NCI-H1694 (cell line): ENCODE measurements at regions not wholly inside any gene's neighbourhood (a gene's known extent, or its start where the extent isn't known, plus 50 kb on each side); places are given as distances from the start of the nearest gene placed in this dataset.
A peak's percentile ranks its signal among the peaks of the same experiment; 100 is the strongest.

Source experiments
- DNase-seq: peaks from one replicate; lab custom pipeline; 2025; lab: John Stamatoyannopoulos, UW

DNA sequence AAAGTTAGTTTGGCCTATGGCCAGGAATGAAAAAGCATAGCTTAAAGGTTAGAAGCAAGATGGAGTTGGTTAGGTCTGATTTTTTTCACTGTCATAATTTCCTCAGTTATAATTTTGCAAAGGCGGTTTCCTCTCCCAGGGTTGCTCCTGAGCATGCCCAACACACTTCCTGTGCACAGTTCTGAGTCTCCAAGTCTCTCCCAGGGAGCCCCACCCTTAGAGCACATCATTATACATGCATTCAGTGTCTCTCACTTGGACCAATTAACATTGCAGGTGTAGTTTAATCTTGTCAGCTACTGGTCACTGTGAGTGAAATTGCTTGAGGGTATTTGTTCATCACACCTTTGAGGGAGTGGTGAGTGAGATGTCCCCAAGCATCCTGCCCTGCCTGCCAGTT lies 96.0 kb upstream of the ATP10A start:
- no peak for DNase-seq

DNA sequence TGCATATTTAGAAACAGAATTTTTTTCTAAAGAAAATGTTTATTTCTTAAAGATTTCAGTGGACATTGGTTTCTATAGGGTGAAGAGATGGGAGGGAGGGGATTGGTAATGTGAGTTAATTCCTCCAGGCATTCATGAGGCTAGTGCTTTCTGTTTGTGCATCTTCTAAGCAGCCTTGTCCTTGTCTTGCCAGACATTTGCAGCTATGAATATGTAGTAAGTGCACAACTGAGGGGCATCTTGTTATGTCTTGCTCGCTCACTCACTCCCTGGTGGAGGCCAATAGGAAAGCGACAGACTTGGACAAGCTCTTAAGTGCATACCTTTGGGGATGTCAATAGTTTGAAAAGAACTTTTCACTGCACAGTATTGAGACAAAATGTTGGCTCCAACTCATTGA lies 92.5 kb upstream of the ATP10A start:
- DNase-seq, result no peak

- no peak for DNase-seq
These were observed 91.3 kb upstream of the ATP10A start for GRCh38 chr15:25954398-25954797.

DNA sequence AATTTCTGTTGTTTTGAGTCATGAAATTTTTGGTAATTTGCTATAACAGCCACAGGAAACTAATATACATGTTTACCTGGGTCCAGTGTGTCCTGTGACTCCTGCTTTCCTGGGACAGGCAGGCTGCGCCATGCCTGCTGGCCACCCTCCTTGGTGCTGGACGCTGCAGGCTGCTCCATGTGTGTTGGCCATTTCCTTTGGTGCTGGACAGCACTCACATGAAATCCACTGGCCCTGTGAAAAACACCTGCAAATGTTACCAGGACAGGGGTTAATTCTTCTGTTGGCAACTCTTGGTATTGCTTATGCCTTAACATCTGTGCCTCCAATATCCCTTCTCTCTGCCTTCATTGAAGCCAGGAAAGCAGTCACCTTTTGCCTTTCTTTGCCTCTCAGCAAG lies 86.9 kb upstream of the ATP10A start:
- no peak for DNase-seq

DNA sequence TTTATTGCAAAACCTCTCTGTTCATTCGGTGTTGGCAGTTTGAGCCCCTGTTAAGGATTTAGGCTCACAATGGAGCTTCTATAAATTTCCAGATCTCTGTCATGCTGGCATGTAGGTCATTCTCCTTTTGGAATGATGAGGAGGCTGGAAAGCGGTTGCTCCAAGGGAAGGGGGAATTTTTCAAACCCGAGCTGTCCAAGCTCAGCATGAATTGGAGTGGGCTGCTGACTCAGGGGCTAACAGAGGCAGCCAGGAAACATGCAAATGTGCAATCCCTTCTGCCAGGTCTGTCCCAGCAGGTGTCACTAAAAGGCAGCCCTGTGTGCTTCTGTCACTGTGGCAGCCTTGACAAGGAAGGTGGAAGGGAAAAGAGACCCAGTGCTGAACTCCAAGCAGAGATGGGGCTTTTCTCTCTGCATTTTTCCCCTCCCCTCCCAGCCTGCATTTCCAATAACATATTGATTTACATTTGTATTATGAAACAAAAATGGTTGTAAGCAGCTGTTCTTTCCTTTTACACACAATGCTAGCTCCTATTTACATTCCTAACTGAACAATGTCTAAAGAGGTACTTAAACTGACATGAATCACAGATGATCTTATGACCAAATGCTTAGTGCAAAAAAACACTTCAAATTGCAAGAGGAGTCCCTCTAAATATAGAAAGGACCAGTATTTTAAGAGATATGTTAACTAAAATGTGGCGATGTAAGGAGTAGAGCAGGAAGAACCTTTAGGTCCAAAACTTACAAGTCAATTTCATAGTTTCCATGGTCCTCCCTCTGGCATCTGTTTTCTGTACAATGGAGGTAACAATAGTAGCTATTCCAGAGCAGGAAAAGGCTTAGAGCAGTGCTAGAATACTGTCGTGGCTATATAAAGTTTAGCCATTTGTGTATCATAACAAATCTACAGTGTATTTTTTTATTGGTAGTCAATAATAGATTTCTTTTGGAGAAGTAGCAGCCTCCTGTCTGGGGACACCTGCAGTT lies 84.5 kb upstream of the ATP10A start:
- peak; percentile 1 for DNase-seq

DNA sequence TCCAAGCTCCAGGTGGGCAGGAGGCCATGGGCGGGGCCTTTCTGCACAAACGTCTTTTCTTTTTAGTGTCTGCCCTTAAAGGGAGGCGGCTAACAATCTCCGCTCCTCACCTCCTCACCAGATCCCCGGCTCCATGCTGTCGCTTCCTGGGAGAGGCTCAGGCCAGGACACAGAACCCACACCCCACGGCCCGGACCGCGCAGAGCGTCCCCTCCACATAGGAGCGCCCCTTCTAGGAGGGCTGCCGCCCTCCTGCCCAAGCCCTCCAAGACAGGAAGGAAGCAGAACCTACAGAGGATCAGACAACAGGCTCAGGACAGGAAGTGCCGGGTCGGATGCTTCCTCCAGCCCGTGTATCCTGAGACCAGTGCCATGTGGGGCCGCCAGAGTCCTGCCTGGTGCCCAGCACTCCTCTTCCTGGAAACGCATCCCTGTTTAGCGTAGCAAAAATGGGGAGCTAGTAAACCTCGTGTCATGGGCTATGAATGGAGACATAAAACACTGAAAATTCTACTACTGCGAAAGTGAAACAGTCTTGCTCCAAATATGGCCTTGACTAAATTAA lies 83.2 kb upstream of the ATP10A start:
- no peak for DNase-seq

DNA sequence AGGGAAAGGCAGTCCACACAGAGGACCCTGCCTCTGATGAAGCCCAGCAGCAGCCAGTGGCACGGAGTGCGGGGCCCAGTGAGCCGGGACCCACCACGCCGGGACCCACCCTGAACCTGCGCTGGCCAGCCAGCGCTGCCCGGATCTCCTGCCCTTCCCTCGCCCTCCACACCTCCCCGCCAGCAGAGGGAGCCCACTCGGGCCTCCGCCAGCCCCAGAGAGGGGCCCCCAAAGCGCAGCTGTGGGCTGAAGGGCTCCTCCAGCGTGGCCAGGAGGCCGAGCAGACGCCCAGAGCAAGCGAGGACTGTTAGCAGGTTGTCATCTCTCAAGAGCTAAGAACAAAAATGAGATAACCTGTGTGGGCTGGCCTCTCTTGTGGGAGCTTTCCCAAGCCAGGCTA lies 81.3 kb upstream of the ATP10A start:
- no peak for DNase-seq

DNA sequence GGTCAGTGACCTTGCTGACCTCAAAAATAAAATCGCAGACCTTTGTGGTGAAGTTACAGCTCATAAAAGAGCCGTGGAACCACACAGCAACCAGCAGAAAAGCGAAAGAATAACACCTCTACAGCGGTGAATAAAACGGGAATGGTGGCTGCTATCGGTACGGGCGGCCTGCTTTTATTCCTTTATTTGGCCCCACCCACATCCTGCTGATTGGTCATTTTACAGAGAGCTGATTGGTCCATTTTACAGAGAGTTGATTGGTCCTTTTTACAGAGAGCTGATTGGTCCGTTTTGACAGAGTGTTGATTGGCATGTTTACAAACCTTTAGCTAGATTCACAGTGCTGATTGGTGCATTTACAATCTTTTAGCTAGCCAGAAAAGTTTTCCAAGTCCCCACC lies 80.7 kb upstream of the ATP10A start:
- DNase-seq, result no peak

DNA sequence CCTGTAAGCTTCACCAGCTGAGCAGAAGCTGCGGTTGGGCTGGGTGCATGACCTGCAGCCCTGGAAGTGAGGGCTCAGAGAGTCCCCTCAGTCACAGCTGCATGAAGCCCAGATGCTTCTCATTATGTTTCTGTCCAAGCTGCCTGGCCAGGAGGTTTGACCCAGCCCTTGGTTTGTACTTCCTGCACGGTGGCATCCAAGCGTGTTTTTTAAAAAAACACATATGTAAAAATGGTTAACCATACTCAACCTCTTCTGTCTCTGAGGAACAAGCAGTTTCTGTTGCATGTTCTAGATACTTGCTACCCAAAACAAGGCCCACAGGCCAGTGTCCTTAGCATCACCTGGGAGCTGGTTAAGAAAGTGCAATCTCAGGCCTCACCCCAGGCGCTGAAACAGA lies 76.0 kb upstream of the ATP10A start:
- DNase-seq, result no peak

DNA sequence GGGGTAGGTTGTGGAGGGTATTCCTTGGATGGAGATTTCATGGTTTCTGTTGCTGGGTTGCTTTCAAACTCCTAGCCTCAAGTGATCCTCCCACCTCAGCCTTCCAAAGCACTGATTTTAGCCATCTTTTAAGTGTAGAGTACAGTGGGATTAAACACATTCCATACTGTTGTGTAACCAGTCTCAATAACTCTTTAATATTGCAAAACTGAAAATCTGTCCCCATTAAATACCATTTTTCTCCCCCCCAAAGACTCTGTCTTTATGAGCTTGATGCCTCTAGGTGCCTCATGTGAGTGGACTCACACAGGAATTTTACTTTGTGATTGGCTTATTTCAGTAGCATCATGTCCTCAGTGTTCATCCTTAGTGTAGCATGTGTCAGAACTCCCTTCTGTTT lies 74.7 kb upstream of the ATP10A start:
- DNase-seq, result no peak

- no peak for DNase-seq
These were observed 72.9 kb upstream of the ATP10A start for GRCh38 chr15:25936004-25936403.

DNA sequence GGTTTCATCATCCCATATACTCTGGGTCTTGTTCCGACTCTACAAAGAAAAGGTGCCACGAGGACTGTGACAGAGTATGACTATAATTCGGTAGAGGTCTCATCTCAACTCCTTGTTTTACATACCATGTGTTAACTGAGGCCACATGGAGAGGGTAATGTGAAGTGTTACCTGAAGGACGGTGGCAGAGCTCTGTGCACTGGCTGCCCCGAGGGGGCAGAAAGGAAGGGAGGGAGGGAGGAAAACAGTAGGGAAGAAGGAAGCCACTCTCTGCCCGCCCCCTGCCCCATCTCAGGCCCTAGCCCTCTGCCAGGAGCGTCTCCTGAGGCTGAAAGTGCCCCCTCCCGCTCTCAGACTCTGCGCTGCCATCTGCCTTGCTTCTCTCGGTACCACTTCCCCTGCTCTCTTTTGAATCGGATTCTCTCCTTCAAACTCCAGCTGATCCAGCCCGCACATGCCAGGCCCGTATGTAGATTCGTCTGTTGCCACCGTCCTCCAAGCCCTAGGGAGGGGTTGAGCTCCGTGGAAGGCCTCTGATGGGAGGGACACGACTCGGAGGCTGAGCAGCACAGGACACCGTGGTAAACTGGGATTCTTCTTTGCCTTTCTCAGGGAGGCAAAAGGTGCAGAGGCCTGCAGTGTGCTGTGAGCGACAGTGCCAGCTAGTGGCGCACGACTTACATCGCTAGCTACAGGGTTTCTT lies 70.5 kb upstream of the ATP10A start:
- peak; percentile 44 for DNase-seq

DNA sequence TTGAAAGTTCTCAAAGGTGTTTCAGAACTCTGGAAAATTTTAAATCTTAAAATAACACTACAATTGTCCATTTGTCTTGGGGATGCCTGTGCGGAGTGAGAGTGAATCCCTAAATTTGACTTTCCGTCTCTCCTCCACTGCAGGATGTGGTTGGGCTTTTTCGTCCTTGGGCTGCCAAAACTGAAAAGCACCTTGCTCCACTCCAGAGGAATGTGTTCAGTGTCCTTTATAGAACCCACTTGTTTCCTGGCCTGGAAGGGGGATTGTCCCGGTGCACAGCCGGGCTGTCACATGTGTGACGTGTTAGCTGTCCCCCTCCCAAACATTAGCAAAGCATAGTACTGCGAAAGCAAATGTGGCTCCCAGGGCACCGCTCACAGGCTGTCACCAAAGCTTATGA lies 69.6 kb upstream of the ATP10A start:
- no peak for DNase-seq

- DNase-seq, result no peak
These were observed 68.7 kb upstream of the ATP10A start for GRCh38 chr15:25931851-25932250.

GRCh38 chr15:25930931-25931330 lies 67.8 kb upstream of the ATP10A start:
- DNase-seq, result no peak
